DND-41 (cell line): ENCODE measurements at regions not wholly inside any gene's neighbourhood (a gene's known extent, or its start where the extent isn't known, plus 50 kb on each side); places are given as distances from the start of the nearest gene placed in this dataset.

Source experiments
- ATAC-seq: fragments of 200-7000 bp; cut with Tn5 transposase; 3 replicates; pipeline ENCODE4 v1.9.1; 2021; ENCODE audit warnings: low read depth; ENCODE audit not compliant: insufficient read depth
- DNase-seq: peaks from one replicate; pipeline ENCODE4 v3.0.0-alpha.2; 2020
- H2AFZ ChIP-seq: 2 replicates; pipeline ENCODE4 v1.6.0; 2012; ENCODE audit warnings: low read depth, low read length
- H3K27ac ChIP-seq: 2 replicates; pipeline ENCODE4 v1.5.1; 2012; ENCODE audit warnings: low read length, inconsistent platforms
- H3K27me3 ChIP-seq: fragments of 200-600 bp; sonication (generic); 2 replicates; pipeline ENCODE4 v1.6.0; 2012; ENCODE audit warnings: low read length, mild to moderate bottlenecking, inconsistent platforms; ENCODE audit not compliant: insufficient read depth, poor library complexity
- H3K36me3 ChIP-seq: 2 replicates; pipeline ENCODE4 v1.5.1; 2012; ENCODE audit warnings: low read length, inconsistent platforms; ENCODE audit not compliant: insufficient read depth
- H3K4me1 ChIP-seq: 2 replicates; pipeline ENCODE4 v1.5.1; 2012; ENCODE audit warnings: mild to moderate bottlenecking, low read length; ENCODE audit not compliant: insufficient read depth
- H3K4me2 ChIP-seq: 2 replicates; pipeline ENCODE4 v1.6.0; 2012; ENCODE audit warnings: mild to moderate bottlenecking, moderate library complexity, low read length, inconsistent platforms; ENCODE audit not compliant: insufficient read depth
- H3K4me3 ChIP-seq, 2 experiments: fragments of 200-600 bp in 1 of 2; shearing (Covaris generic) in 1 of 2; 2 replicates each; pipeline ENCODE4 v1.5.1; 2012 to 2016; ENCODE audit warnings: inconsistent platforms in 2 of 2, low read length in 2 of 2, mild to moderate bottlenecking in 2 of 2, low read depth in 1 of 2, moderate library complexity in 1 of 2
- H3K79me2 ChIP-seq: 2 replicates; pipeline ENCODE4 v1.6.0; 2012; ENCODE audit warnings: low read length, inconsistent platforms; ENCODE audit not compliant: insufficient read depth
- H3K9ac ChIP-seq: 2 replicates; pipeline ENCODE4 v1.6.0; 2012; ENCODE audit warnings: low read depth, mild to moderate bottlenecking, inconsistent platforms, low read length, moderate library complexity
- H3K9me3 ChIP-seq: 2 replicates; pipeline ENCODE4 v1.5.1; 2012; ENCODE audit warnings: low read length, moderate library complexity, mild to moderate bottlenecking, inconsistent platforms; ENCODE audit not compliant: insufficient read depth, severe bottlenecking
- H4K20me1 ChIP-seq: 2 replicates; pipeline ENCODE4 v1.6.0; 2012; ENCODE audit warnings: low read length; ENCODE audit not compliant: insufficient read depth
- EZH2 ChIP-seq: IDR thresholded peaks from 3 replicates; pipeline ENCODE4 v1.6.1; 2012; ENCODE audit warnings: borderline replicate concordance, low read depth, mild to moderate bottlenecking, moderate library complexity, low read length, inconsistent platforms; ENCODE audit not compliant: severe bottlenecking
- TF ChIP-seq, protein P1 (sequence below): IDR thresholded peaks from 2 replicates; pipeline ENCODE4 v1.5.1; 2012; ENCODE audit warnings: borderline replicate concordance, low read length, moderate library complexity, mild to moderate bottlenecking; ENCODE audit not compliant: poor library complexity, severe bottlenecking; ENCODE audit errors: extremely low read depth

GRCh38 chr1:60134716-60135115 is 61.1 kb upstream of the C1orf87 start:
- Histone ChIP-seq H3K4me3 (no peak overlapping the region), H3K27me3 (no peaks in the 10 kb centered on the region), H3K27ac (no peak overlapping the region), H3K36me3 (no peaks in the 10 kb centered on the region), H2AFZ (no peak overlapping the region), H3K4me2 (no peak overlapping the region), H4K20me1 (no peaks in the 10 kb centered on the region), H3K79me2 (no peaks in the 10 kb centered on the region), H3K9ac (no peak overlapping the region), H3K9me3 (no peaks in the 10 kb centered on the region), H3K4me1 (no peaks in the 10 kb centered on the region)
- DNase-seq, result no peak
- TF ChIP-seq, protein P1, sequence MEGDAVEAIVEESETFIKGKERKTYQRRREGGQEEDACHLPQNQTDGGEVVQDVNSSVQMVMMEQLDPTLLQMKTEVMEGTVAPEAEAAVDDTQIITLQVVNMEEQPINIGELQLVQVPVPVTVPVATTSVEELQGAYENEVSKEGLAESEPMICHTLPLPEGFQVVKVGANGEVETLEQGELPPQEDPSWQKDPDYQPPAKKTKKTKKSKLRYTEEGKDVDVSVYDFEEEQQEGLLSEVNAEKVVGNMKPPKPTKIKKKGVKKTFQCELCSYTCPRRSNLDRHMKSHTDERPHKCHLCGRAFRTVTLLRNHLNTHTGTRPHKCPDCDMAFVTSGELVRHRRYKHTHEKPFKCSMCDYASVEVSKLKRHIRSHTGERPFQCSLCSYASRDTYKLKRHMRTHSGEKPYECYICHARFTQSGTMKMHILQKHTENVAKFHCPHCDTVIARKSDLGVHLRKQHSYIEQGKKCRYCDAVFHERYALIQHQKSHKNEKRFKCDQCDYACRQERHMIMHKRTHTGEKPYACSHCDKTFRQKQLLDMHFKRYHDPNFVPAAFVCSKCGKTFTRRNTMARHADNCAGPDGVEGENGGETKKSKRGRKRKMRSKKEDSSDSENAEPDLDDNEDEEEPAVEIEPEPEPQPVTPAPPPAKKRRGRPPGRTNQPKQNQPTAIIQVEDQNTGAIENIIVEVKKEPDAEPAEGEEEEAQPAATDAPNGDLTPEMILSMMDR, result no peak
- TF ChIP-seq EZH2, result no peak
- ATAC-seq, result no peak

GRCh38 chr1:60133848-60134247 is 60.3 kb upstream of the C1orf87 start:
- Histone ChIP-seq H3K4me3 (no peak overlapping the region), H3K9ac (no peak overlapping the region), H3K9me3 (no peaks in the 10 kb centered on the region), H3K4me2 (no peak overlapping the region), H3K36me3 (no peaks in the 10 kb centered on the region), H3K27me3 (no peaks in the 10 kb centered on the region), H3K4me1 (no peaks in the 10 kb centered on the region), H2AFZ (no peak overlapping the region), H3K79me2 (no peaks in the 10 kb centered on the region), H4K20me1 (no peaks in the 10 kb centered on the region), H3K27ac (no peak overlapping the region)
- TF ChIP-seq EZH2, result no peak
- TF ChIP-seq, protein P1, result no peak
- no peak for DNase-seq
- ATAC-seq, result no peak

DNA sequence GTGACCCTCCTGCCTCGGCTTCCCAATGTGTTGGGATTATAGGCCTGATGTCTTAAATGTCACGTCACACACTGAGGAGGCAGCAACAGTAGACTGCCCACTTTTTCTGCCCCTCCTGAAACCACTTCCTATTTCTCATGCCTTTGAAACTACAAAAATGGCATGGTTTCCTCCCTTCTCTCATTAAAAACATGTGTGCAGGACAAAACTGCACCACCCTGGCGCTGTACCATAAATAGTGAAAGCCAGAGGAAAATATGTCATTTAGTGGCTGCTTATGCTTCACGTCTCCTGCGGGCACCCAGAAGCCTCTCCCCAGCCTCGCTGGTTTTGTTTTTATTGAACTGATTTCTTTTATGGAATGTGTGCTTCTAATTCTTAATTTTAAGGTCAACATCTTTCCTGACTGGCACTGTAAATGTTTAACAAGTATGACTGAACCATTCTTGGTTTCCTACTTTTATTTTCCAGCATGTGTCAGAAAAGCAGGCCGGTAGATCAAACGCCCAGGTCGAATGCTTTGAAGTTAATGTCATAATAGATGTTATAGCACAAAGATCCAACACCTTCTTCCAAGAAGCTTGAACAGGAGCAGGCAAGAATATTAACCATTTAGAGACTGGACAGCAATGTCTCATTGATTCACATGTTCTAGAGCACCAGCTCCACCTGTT is 59.6 kb upstream of the C1orf87 start:
- no peaks in the 10 kb centered on the region for H3K36me3 ChIP-seq
- H3K9ac ChIP-seq, result no peak overlapping the region
- no peaks in the 10 kb centered on the region for H3K27me3 ChIP-seq
- H3K4me1 ChIP-seq, result no peaks in the 10 kb centered on the region
- ATAC-seq (no peak), DNase-seq (no peak)
- H4K20me1 ChIP-seq, result no peaks in the 10 kb centered on the region
- TF ChIP-seq, protein P1, result no peak
- no peak for TF ChIP-seq EZH2
- H3K9me3 ChIP-seq, result no peaks in the 10 kb centered on the region
- no peak overlapping the region for H3K4me2 ChIP-seq
- no peak overlapping the region for H2AFZ ChIP-seq
- H3K27ac ChIP-seq, result no peak overlapping the region
- no peaks in the 10 kb centered on the region for H3K79me2 ChIP-seq
- H3K4me3 ChIP-seq, result no peak overlapping the region

DNA sequence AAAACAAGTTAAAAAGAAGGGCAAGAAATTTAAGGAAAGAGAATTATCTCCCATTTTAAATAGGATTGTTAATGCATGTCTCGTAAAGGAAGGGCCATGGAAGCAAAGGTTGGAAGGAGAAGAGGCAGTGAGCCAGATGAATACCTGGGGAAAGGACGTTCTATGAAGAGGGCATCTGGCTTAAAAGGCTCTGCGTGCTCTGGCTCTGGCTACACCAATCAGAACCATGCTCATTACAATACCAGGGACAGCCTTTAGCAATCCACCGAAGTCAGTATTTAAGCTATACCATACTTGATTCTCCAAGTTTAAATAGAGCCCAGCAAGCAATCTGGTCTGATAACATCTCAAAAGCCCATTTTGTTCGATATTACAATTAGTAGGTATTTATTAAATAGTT is 58.5 kb upstream of the C1orf87 start:
- Histone ChIP-seq H3K9ac (no peak overlapping the region), H3K4me1 (no peaks in the 10 kb centered on the region), H2AFZ (no peak overlapping the region), H3K79me2 (no peaks in the 10 kb centered on the region), H4K20me1 (no peaks in the 10 kb centered on the region), H3K36me3 (no peaks in the 10 kb centered on the region), H3K9me3 (no peaks in the 10 kb centered on the region), H3K4me3 (no peak overlapping the region), H3K4me2 (no peak overlapping the region), H3K27ac (no peak overlapping the region), H3K27me3 (no peaks in the 10 kb centered on the region)
- TF ChIP-seq, protein P1, result no peak
- TF ChIP-seq EZH2, result no peak
- ATAC-seq, result no peak
- no peak for DNase-seq
